GM19452 (cell line): ENCODE measurements at regions not wholly inside any gene's neighbourhood (a gene's known extent, or its start where the extent isn't known, plus 50 kb on each side); places are given as distances from the start of the nearest gene placed in this dataset.
"Not testable (repeated sequence)": the region's sequence is repeated elsewhere in the genome, so short reads cannot be mapped to it uniquely, and the experiment has no call there.

Experiments
- ATAC-seq: cut with Tn5 transposase; IDR thresholded peaks from one replicate; pipeline ENCODE4 v1.9.1; 2021; ENCODE audit not compliant: unreplicated experiment

- ATAC-seq, result no peak
These were observed 135.9 kb downstream of the ZNF92 start for GRCh38 chr7:65509368-65510186.

- ATAC-seq, result not testable (repeated sequence)
These were observed 136.5 kb downstream of the ZNF92 start for GRCh38 chr7:65510187-65510538.

- ATAC-seq, result not testable (repeated sequence)
These were observed 146.1 kb downstream of the ZNF92 start for GRCh38 chr7:65519751-65520150.

- not testable (repeated sequence) for ATAC-seq
These were observed 172.0 kb downstream of the ZNF92 start for GRCh38 chr7:65545465-65546161.

GRCh38 chr7:65549589-65550443, 176.2 kb downstream of the ZNF92 start:
- ATAC-seq, result not testable (repeated sequence)

GRCh38 chr7:65550444-65550809, 176.8 kb downstream of the ZNF92 start:
- not testable (repeated sequence) for ATAC-seq

GRCh38 chr7:65551042-65551441, 177.4 kb downstream of the ZNF92 start:
- ATAC-seq, result not testable (repeated sequence)

GRCh38 chr7:65554553-65555476, 181.2 kb downstream of the ZNF92 start:
- ATAC-seq, result not testable (repeated sequence)

- not testable (repeated sequence) for ATAC-seq
These were observed 184.9 kb downstream of the ZNF92 start for GRCh38 chr7:65558584-65558983.

- ATAC-seq, result not testable (repeated sequence)
These were observed 188.2 kb downstream of the ZNF92 start for GRCh38 chr7:65561786-65562372.

- ATAC-seq, result peak; percentile 79
These were observed 188.9 kb downstream of the ZNF92 start for GRCh38 chr7:65562522-65562921.

- ATAC-seq, result not testable (repeated sequence)
These were observed 189.7 kb downstream of the ZNF92 start for GRCh38 chr7:65563333-65563732.

GRCh38 chr7:65568226-65568625, 194.6 kb downstream of the ZNF92 start:
- not testable (repeated sequence) for ATAC-seq

GRCh38 chr7:65570990-65571389, 197.3 kb downstream of the ZNF92 start:
- not testable (repeated sequence) for ATAC-seq

- ATAC-seq, result not testable (repeated sequence)
These were observed 198.9 kb downstream of the ZNF92 start for GRCh38 chr7:65572581-65572980.

GRCh38 chr7:65576370-65576769, 202.7 kb downstream of the ZNF92 start:
- ATAC-seq, result not testable (repeated sequence)

GRCh38 chr7:65582518-65583119, 209.0 kb downstream of the ZNF92 start:
- not testable (repeated sequence) for ATAC-seq

- not testable (repeated sequence) for ATAC-seq
These were observed 228.8 kb downstream of the ZNF92 start for GRCh38 chr7:65602495-65602894.

GRCh38 chr7:65609131-65609530, 235.5 kb downstream of the ZNF92 start:
- no peak for ATAC-seq
